GM23338 (cell line): ENCODE measurements at regions not wholly inside any gene's neighbourhood (a gene's known extent, or its start where the extent isn't known, plus 50 kb on each side); places are given as distances from the start of the nearest gene placed in this dataset.

ENCODE experiments used
- ATAC-seq: fragments of 200-7000 bp; cut with Tn5 transposase; 3 replicates; pipeline ENCODE4 v1.9.1; 2020
- DNase-seq: peaks from one replicate; pipeline ENCODE4 v3.0.0-alpha.2; 2015; ENCODE audit warnings: low spot score
- H2AFZ ChIP-seq: fragments of 200-600 bp; sonication (generic); 2 replicates; pipeline ENCODE4 v1.8.0; 2016; ENCODE audit warnings: antibody characterized with exemption, mild to moderate bottlenecking, moderate library complexity
- H3F3A ChIP-seq: fragments of 200-600 bp; sonication (generic); replicated peaks from 2 replicates; pipeline ENCODE4 v1.8.0; 2017; ENCODE audit warnings: antibody characterized with exemption, mixed run types, low read depth
- H3K27ac ChIP-seq: fragments of 200-600 bp; sonication (generic); 2 replicates; pipeline ENCODE4 v1.6.1; 2016; ENCODE audit warnings: low read depth
- H3K27me3 ChIP-seq: fragments of 200-600 bp; sonication (generic); 2 replicates; pipeline ENCODE4 v1.8.0; 2016; ENCODE audit warnings: mild to moderate bottlenecking, mixed run types, moderate library complexity; ENCODE audit not compliant: insufficient read depth
- H3K36me3 ChIP-seq: fragments of 200-600 bp; sonication (generic); 2 replicates; pipeline ENCODE4 v1.8.0; 2016; ENCODE audit warnings: mild to moderate bottlenecking; ENCODE audit not compliant: insufficient read depth
- H3K4me1 ChIP-seq: fragments of 200-600 bp; sonication (generic); 2 replicates; pipeline ENCODE4 v1.8.0; 2016; ENCODE audit warnings: mild to moderate bottlenecking, moderate library complexity; ENCODE audit not compliant: insufficient read depth
- H3K4me2 ChIP-seq: fragments of 200-600 bp; sonication (generic); 2 replicates; pipeline ENCODE4 v1.7.1; 2017; ENCODE audit warnings: mixed run types
- H3K4me3 ChIP-seq: fragments of 200-600 bp; sonication (generic); 2 replicates; pipeline ENCODE4 v1.6.1; 2016; ENCODE audit warnings: mixed run types
- H3K79me2 ChIP-seq: fragments of 200-600 bp; sonication (generic); replicated peaks from 2 replicates; pipeline ENCODE4 v1.8.0; 2017; ENCODE audit warnings: mild to moderate bottlenecking; ENCODE audit not compliant: insufficient read depth
- H3K9me2 ChIP-seq: fragments of 200-600 bp; sonication (generic); 2 replicates; pipeline ENCODE4 v1.8.0; 2017; ENCODE audit not compliant: insufficient read depth
- H4K20me1 ChIP-seq: fragments of 200-600 bp; sonication (generic); replicated peaks from 2 replicates; pipeline ENCODE4 v1.8.0; 2017; ENCODE audit warnings: mild to moderate bottlenecking; ENCODE audit not compliant: insufficient read depth
- H3K27ac Mint-ChIP-seq: 2 replicates; pipeline ENCODE4 v1.8.0; 2020; ENCODE audit warnings: inconsistent platforms, mild to moderate bottlenecking, moderate library complexity, mixed read lengths
- H3K27me3 Mint-ChIP-seq: 3 replicates; pipeline ENCODE4 v1.8.0; 2022; ENCODE audit warnings: low read depth, mild to moderate bottlenecking, moderate library complexity, mixed read lengths, inconsistent platforms; ENCODE audit not compliant: insufficient read depth, poor library complexity
- H3K36me3 Mint-ChIP-seq: 3 replicates; pipeline ENCODE4 v1.8.0; 2021; ENCODE audit warnings: low read depth, mild to moderate bottlenecking, inconsistent platforms, moderate library complexity, mixed read lengths
- H3K4me1 Mint-ChIP-seq: 3 replicates; pipeline ENCODE4 v1.8.0; 2020; ENCODE audit warnings: mild to moderate bottlenecking, inconsistent platforms, mixed read lengths
- H3K4me3 Mint-ChIP-seq: 3 replicates; pipeline ENCODE4 v1.8.0; 2021; ENCODE audit warnings: moderate library complexity, mild to moderate bottlenecking, inconsistent platforms, mixed read lengths
- H3K9me3 Mint-ChIP-seq: 3 replicates; pipeline ENCODE4 v1.8.0; 2020; ENCODE audit warnings: moderate library complexity, mild to moderate bottlenecking, inconsistent platforms, mixed read lengths
- CTCF ChIP-seq, 2 experiments: fragments of 200-600 bp in 1 of 2; sonication (generic) in 1 of 2; conservative IDR thresholded peaks; 2 replicates each; pipeline versions ENCODE4 v1.5.1 to v1.6.1; 2016 to 2017; ENCODE audit warnings: antibody characterized with exemption in 2 of 2, low read depth in 2 of 2, mild to moderate bottlenecking in 2 of 2, moderate library complexity in 1 of 2
- ETS1 ChIP-seq: IDR thresholded peaks from 2 replicates; pipeline ENCODE4 v1.6.1; 2016; ENCODE audit warnings: antibody characterized with exemption
- EZH2 ChIP-seq: fragments of 200-600 bp; sonication (generic); IDR thresholded peaks from one replicate; pipeline ENCODE4 v1.8.0; 2017; ENCODE audit warnings: antibody characterized with exemption, mild to moderate bottlenecking, low read depth; ENCODE audit not compliant: unreplicated experiment
- EZH2phosphoT487 ChIP-seq: fragments of 200-600 bp; sonication (generic); IDR thresholded peaks from one replicate; pipeline ENCODE4 v1.8.1; 2018; ENCODE audit warnings: antibody characterized with exemption; ENCODE audit not compliant: unreplicated experiment
- JUNB ChIP-seq: IDR thresholded peaks from one replicate; pipeline ENCODE4 v1.6.1; 2016; ENCODE audit warnings: antibody characterized with exemption; ENCODE audit not compliant: unreplicated experiment
- POLR2AphosphoS5 ChIP-seq: IDR thresholded peaks from 2 replicates; pipeline ENCODE4 v1.6.1; 2016; ENCODE audit warnings: antibody characterized with exemption, low read depth
- REST ChIP-seq: IDR thresholded peaks from one replicate; pipeline ENCODE4 v1.6.1; 2018; ENCODE audit warnings: antibody characterized with exemption; ENCODE audit not compliant: unreplicated experiment
- ZNF462 ChIP-seq: fragments of 250-450 bp; sonication (Bioruptor Pico); IDR thresholded peaks from 2 replicates; pipeline ENCODE4 v1.5.0; 2020; ENCODE audit warnings: mild to moderate bottlenecking, moderate library complexity

- Histone ChIP-seq H3K79me2 (no peaks in the 10 kb centered on the region), H3K4me2 (no peak overlapping the region), H3K27me3 (no peaks in the 10 kb centered on the region), H2AFZ (no peak overlapping the region), H3K27ac (no peak overlapping the region), H3K4me1 (no peaks in the 10 kb centered on the region), H3F3A (no peaks in the 10 kb centered on the region), H3K4me3 (no peak overlapping the region), H4K20me1 (no peaks in the 10 kb centered on the region), H3K36me3 (no peaks in the 10 kb centered on the region), H3K9me2 (no peaks in the 10 kb centered on the region; the same call in 1 of the 2 replicates)
- Mint-ChIP-seq H3K4me1 (peaks cover 3% of the 10 kb centered on the region; the same call in 2 of the 3 replicates), H3K36me3 (peaks cover 5% of the 10 kb centered on the region; the same call in 2 of the 3 replicates), H3K4me3 (no peak overlapping the region), H3K9me3 (peaks cover 15% of the 10 kb centered on the region), H3K27me3 (peaks cover 7% of the 10 kb centered on the region), H3K27ac (no peak overlapping the region)
- DNase-seq: no peak
- TF ChIP-seq EZH2: no peak
- no peak for TF ChIP-seq REST
- TF ChIP-seq POLR2AphosphoS5: no peak
- no peak for TF ChIP-seq JUNB
- TF ChIP-seq EZH2phosphoT487: no peak
- TF ChIP-seq CTCF (conservative IDR thresholded peaks at IDR 0.05; ENCODE audit: low read depth in 2 of 2): 0 out of 4 replicates have a peak, but pooled peaks of 1 of the 2 experiments have one; percentile 1
- no peak for TF ChIP-seq ZNF462 (CRISPR knock-in tag)
- TF ChIP-seq ETS1: no peak
- ATAC-seq: no peak
These were observed 73.0 kb downstream of the CHRNA1 start for GRCh38 chr2:174691201-174691779.
